WTC11 (cell line): ENCODE measurements at regions not wholly inside any gene's neighbourhood (a gene's known extent, or its start where the extent isn't known, plus 50 kb on each side); places are given as distances from the start of the nearest gene placed in this dataset.

Experiments used
- ATAC-seq: fragments of 200-7000 bp; cut with Tn5 transposase; 2 replicates; pipeline ENCODE4 v1.10.0; 2021; ENCODE audit warnings: mild to moderate bottlenecking, moderate library complexity
- CTCF ChIA-PET: fragments of 300-600 bp; sonication (Branson Sonifier 250); formaldehyde crosslinking; loops from one replicate; lab custom pipeline; 2021; ENCODE audit warnings: antibody characterized with exemption; lab: Charles Lee
- POLR2A ChIA-PET: fragments of 350-600 bp; sonication (Branson Sonifier 250); formaldehyde crosslinking; loops from one replicate; lab custom pipeline; 2021; ENCODE audit warnings: antibody characterized with exemption; lab: Charles Lee
- DNase-seq: peaks from one replicate; pipeline ENCODE4 v3.0.0; 2021; ENCODE audit warnings: low spot score
- H3K27ac Mint-ChIP-seq: 2 replicates; pipeline ENCODE4 v1.8.0; 2021; ENCODE audit warnings: mixed read lengths
- H3K27me3 Mint-ChIP-seq: 2 replicates; pipeline ENCODE4 v1.8.0; 2021; ENCODE audit warnings: low read depth, mild to moderate bottlenecking, moderate library complexity, mixed read lengths
- H3K36me3 Mint-ChIP-seq: 2 replicates; pipeline ENCODE4 v1.8.0; 2021; ENCODE audit warnings: mixed read lengths
- H3K4me1 Mint-ChIP-seq: 2 replicates; pipeline ENCODE4 v1.8.0; 2022; ENCODE audit warnings: mixed read lengths
- H3K4me3 Mint-ChIP-seq: 2 replicates; pipeline ENCODE4 v1.8.0; 2021; ENCODE audit warnings: mild to moderate bottlenecking, moderate library complexity, mixed read lengths
- H3K9me3 Mint-ChIP-seq: 2 replicates; pipeline ENCODE4 v1.8.0; 2021; ENCODE audit warnings: mixed read lengths
- AR ChIP-seq: fragments of 250-450 bp; sonication (Bioruptor Pico); IDR thresholded peaks from 2 replicates; pipeline ENCODE4 v1.9.0; 2021; ENCODE audit warnings: mild to moderate bottlenecking
- ARID4B ChIP-seq: sonication (generic); formaldehyde crosslinking; IDR thresholded peaks from 2 replicates; pipeline ENCODE4 v1.8.0; 2023; ENCODE audit warnings: missing genetic modification reagents, mild to moderate bottlenecking, borderline replicate concordance
- ATF1 ChIP-seq: sonication (generic); formaldehyde crosslinking; IDR thresholded peaks from 2 replicates; pipeline ENCODE4 v1.8.1; 2023; ENCODE audit warnings: mild to moderate bottlenecking, moderate library complexity, missing genetic modification reagents
- ATF6 ChIP-seq: sonication (generic); formaldehyde crosslinking; IDR thresholded peaks from 2 replicates; pipeline ENCODE4 v1.8.1; 2023; ENCODE audit warnings: mild to moderate bottlenecking, missing genetic modification reagents
- CREB1 ChIP-seq: sonication (generic); formaldehyde crosslinking; IDR thresholded peaks from 2 replicates; pipeline ENCODE4 v1.8.0; 2023; ENCODE audit warnings: mild to moderate bottlenecking, missing genetic modification reagents
- ESRRA ChIP-seq: sonication (generic); formaldehyde crosslinking; IDR thresholded peaks from 2 replicates; pipeline ENCODE4 v1.8.1; 2022; ENCODE audit warnings: mild to moderate bottlenecking, missing genetic modification reagents, borderline replicate concordance
- HMGA2 ChIP-seq: fragments of 250-450 bp; sonication (Bioruptor Pico); IDR thresholded peaks from 2 replicates; pipeline ENCODE4 v1.4.0; 2021; ENCODE audit warnings: mild to moderate bottlenecking, moderate library complexity
- MAX ChIP-seq: sonication (generic); formaldehyde crosslinking; IDR thresholded peaks from 2 replicates; pipeline ENCODE4 v1.8.0; 2022; ENCODE audit warnings: mild to moderate bottlenecking, missing genetic modification reagents
- NFE2L1 ChIP-seq: sonication (generic); formaldehyde crosslinking; IDR thresholded peaks from 2 replicates; pipeline ENCODE4 v1.8.1; 2023; ENCODE audit warnings: missing genetic modification reagents
- PREB ChIP-seq: sonication (generic); formaldehyde crosslinking; IDR thresholded peaks from 2 replicates; pipeline ENCODE4 v1.8.1; 2022; ENCODE audit warnings: mild to moderate bottlenecking, missing genetic modification reagents, moderate library complexity, borderline replicate concordance
- STAT6 ChIP-seq: sonication (generic); formaldehyde crosslinking; conservative IDR thresholded peaks from 2 replicates; pipeline ENCODE4 v1.8.1; 2023; ENCODE audit warnings: mild to moderate bottlenecking, low read depth, missing genetic modification reagents, moderate library complexity
- TEAD1 ChIP-seq: sonication (generic); formaldehyde crosslinking; IDR thresholded peaks from 2 replicates; pipeline ENCODE4 v1.8.0; 2022; ENCODE audit warnings: mild to moderate bottlenecking, missing genetic modification reagents
- TP53 ChIP-seq: sonication (generic); formaldehyde crosslinking; IDR thresholded peaks from 2 replicates; pipeline ENCODE4 v1.8.1; 2023; ENCODE audit warnings: mild to moderate bottlenecking, missing genetic modification reagents
- ZNF121 ChIP-seq: sonication (generic); formaldehyde crosslinking; IDR thresholded peaks from 2 replicates; pipeline ENCODE4 v1.8.0; 2023; ENCODE audit warnings: missing genetic modification reagents
- ZNF317 ChIP-seq: sonication (generic); formaldehyde crosslinking; IDR thresholded peaks from 2 replicates; pipeline ENCODE4 v1.8.1; 2023; ENCODE audit warnings: low read depth, mild to moderate bottlenecking, moderate library complexity, missing genetic modification reagents, borderline replicate concordance
- ZNF396 ChIP-seq: fragments of 250-450 bp; sonication (Bioruptor Pico); IDR thresholded peaks from 2 replicates; pipeline ENCODE4 v1.8.0; 2021; ENCODE audit warnings: mild to moderate bottlenecking, moderate library complexity, borderline replicate concordance
- ZNF416 ChIP-seq: fragments of 250-450 bp; sonication (Bioruptor Pico); IDR thresholded peaks from 2 replicates; pipeline ENCODE4 v1.9.0; 2021; ENCODE audit warnings: mild to moderate bottlenecking, inconsistent platforms
- ZNF423 ChIP-seq: fragments of 250-450 bp; sonication (Bioruptor Pico); IDR thresholded peaks from 2 replicates; pipeline ENCODE4 v2.1.2; 2022; ENCODE audit warnings: mild to moderate bottlenecking, moderate library complexity
- ZNF425 ChIP-seq: fragments of 250-450 bp; sonication (Bioruptor Pico); conservative IDR thresholded peaks from 2 replicates; pipeline ENCODE4 v1.9.0; 2021; ENCODE audit warnings: mild to moderate bottlenecking

- TF ChIP-seq STAT6 (CRISPR knock-in tag) (no peak), AR (CRISPR knock-in tag) (no peak), ZNF396 (CRISPR knock-in tag) (no peak), ARID4B (CRISPR knock-in tag) (no peak), NFE2L1 (CRISPR knock-in tag) (no peak), ZNF423 (CRISPR knock-in tag) (no peak), ZNF317 (CRISPR knock-in tag) (no peak), ZNF416 (no peak), MAX (CRISPR knock-in tag) (no peak)
Observed at GRCh38 chr6:91660893-91661292, 1074.0 kb upstream of the MAP3K7 start (continued).

GRCh38 chr6:91659891-91660290 is 1073.0 kb upstream of the MAP3K7 start:
- H3K4me1 Mint-ChIP-seq: peaks cover 14% of the 10 kb centered on the region
- ChIA-PET CTCF (no interaction called here), POLR2A (no interaction called here)
- no peak for DNase-seq
- no peak overlapping the region for H3K4me3 Mint-ChIP-seq
- no peaks in the 10 kb centered on the region for H3K27me3 Mint-ChIP-seq
- H3K27ac Mint-ChIP-seq: no peak overlapping the region
- no peak for ATAC-seq
- H3K36me3 Mint-ChIP-seq: peaks cover 4% of the 10 kb centered on the region; the same call in 1 of the 2 replicates
- H3K9me3 Mint-ChIP-seq: peaks cover 18% of the 10 kb centered on the region
- TF ChIP-seq PREB (CRISPR knock-in tag) (no peak), ZNF416 (no peak), CREB1 (no peak), ZNF423 (CRISPR knock-in tag) (no peak), HMGA2 (CRISPR knock-in tag) (no peak), ZNF121 (CRISPR knock-in tag) (no peak), ESRRA (CRISPR knock-in tag) (no peak), ATF1 (CRISPR knock-in tag) (no peak), TP53 (no peak), TEAD1 (CRISPR knock-in tag) (no peak), ZNF425 (CRISPR knock-in tag) (no peak), ATF6 (CRISPR knock-in tag) (no peak)
